HG03469 (cell line): ENCODE measurements at regions not wholly inside any gene's neighbourhood (a gene's known extent, or its start where the extent isn't known, plus 50 kb on each side); places are given as distances from the start of the nearest gene placed in this dataset.

Experiments
- ATAC-seq: cut with Tn5 transposase; IDR thresholded peaks from one replicate; pipeline ENCODE4 v1.9.1; 2021; ENCODE audit warnings: mild to moderate bottlenecking, moderate library complexity, moderate number of reproducible peaks; ENCODE audit not compliant: unreplicated experiment

GRCh38 chr6:79777713-79778579 lies 146.8 kb downstream of the SH3BGRL2 start:
- ATAC-seq, result peak; percentile 79

- ATAC-seq, result no peak
Observed at GRCh38 chr6:79776076-79776475, 144.9 kb downstream of the SH3BGRL2 start.

- ATAC-seq, result no peak
Observed at GRCh38 chr6:79775222-79775621, 144.1 kb downstream of the SH3BGRL2 start.

GRCh38 chr6:79764747-79765146 lies 133.6 kb downstream of the SH3BGRL2 start:
- ATAC-seq, result no peak

- no peak for ATAC-seq
Observed at GRCh38 chr6:79763301-79763700, 132.2 kb downstream of the SH3BGRL2 start.

GRCh38 chr6:79762370-79762769 lies 131.2 kb downstream of the SH3BGRL2 start:
- no peak for ATAC-seq

- ATAC-seq, result no peak
Observed at GRCh38 chr6:79756496-79756895, 125.4 kb downstream of the SH3BGRL2 start.

- no peak for ATAC-seq
Observed at GRCh38 chr6:79755967-79756366, 124.8 kb downstream of the SH3BGRL2 start.
